ENCODE measurements at regions not wholly inside any gene's neighbourhood (a gene's known extent, or its start where the extent isn't known, plus 50 kb on each side); places are given as distances from the start of the nearest gene placed in this dataset.
"Not testable (repeated sequence)": the region's sequence is repeated elsewhere in the genome, so short reads cannot be mapped to it uniquely, and the experiment has no call there.

GRCh38 chr5:177941386-177941785 is 54.7 kb downstream of the PROP1 start:
- H3K4me1 Mint-ChIP-seq = peaks cover 8 to 14% of the 10 kb centered on the region in 2 experiments
- H4K20me1 ChIP-seq (ENCODE audit: control insufficient read depth, insufficient read depth, insufficient read length); H2BK120ac ChIP-seq (ENCODE audit: low read depth, low read length, poor library complexity, severe bottlenecking); H3K27me3 Mint-ChIP-seq (ENCODE audit: low read depth); H2AK5ac ChIP-seq (ENCODE audit: insufficient read length, low read length); H3K36me3 Mint-ChIP-seq (ENCODE audit: insufficient read depth in 1 of 3, low read depth in 3 of 3); H2BK20ac ChIP-seq (ENCODE audit: low read depth, low read length, poor library complexity, severe bottlenecking); H3K4me3 Mint-ChIP-seq; H3K18ac ChIP-seq (ENCODE audit: insufficient read length, low read depth, low read length); H4K8ac ChIP-seq (replicated peaks; ENCODE audit: insufficient read length, low read depth, low read length); H3K9me3 ChIP-seq (ENCODE audit: control insufficient read depth, low read depth, low read length); H3K79me1 ChIP-seq (ENCODE audit: insufficient read depth, low read depth, low read length, poor library complexity, severe bottlenecking); H4K91ac ChIP-seq (ENCODE audit: insufficient read length, low read depth, low read length); H3K4me1 ChIP-seq (ENCODE audit: insufficient read depth, low read length); H2BK15ac ChIP-seq (ENCODE audit: low read depth, low read length); DNase-seq; H3K56ac ChIP-seq (ENCODE audit: insufficient read length, low read depth, low read length); H2BK5ac ChIP-seq (ENCODE audit: insufficient read length, low read length); H3K79me2 ChIP-seq (ENCODE audit: insufficient read depth, low read length); H3K9ac ChIP-seq (ENCODE audit: extremely low read depth, insufficient read length, low read length); H2AFZ ChIP-seq (ENCODE audit: low read length); H3K9me3 Mint-ChIP-seq; H3K23ac ChIP-seq (ENCODE audit: insufficient read length, low read depth, low read length); H3K27ac ChIP-seq (ENCODE audit: insufficient read length, low read depth, low read length); H3K4me2 ChIP-seq (ENCODE audit: insufficient read depth, insufficient read length, low read length); H3K27me3 ChIP-seq (ENCODE audit: insufficient read depth, low read length); H2BK12ac ChIP-seq (ENCODE audit: insufficient read length, low read depth, low read length); H3K4ac ChIP-seq (ENCODE audit: low read depth, low read length); H4K5ac ChIP-seq (ENCODE audit: insufficient read length, low read depth, low read length); H3K27ac Mint-ChIP-seq; H3K23me2 ChIP-seq (ENCODE audit: insufficient read length, low read depth, low read length, poor library complexity, severe bottlenecking); H3T11ph ChIP-seq (ENCODE audit: low read length); H3K14ac ChIP-seq (ENCODE audit: insufficient read depth, low read length): not testable (repeated sequence)
- WGBS (ENCODE audit: extremely low coverage, insufficient read length, low lambda C conversion rate) = no CpG with 5 or more reads among the region's 5 CpGs

- H3K4me1 ChIP-seq (ENCODE audit: insufficient read depth, low read length); H2AK5ac ChIP-seq (ENCODE audit: insufficient read length, low read length); H2BK12ac ChIP-seq (ENCODE audit: insufficient read length, low read depth, low read length); H4K91ac ChIP-seq (ENCODE audit: insufficient read length, low read depth, low read length); H2AFZ ChIP-seq (ENCODE audit: low read length); H2BK15ac ChIP-seq (ENCODE audit: low read depth, low read length); H3K23me2 ChIP-seq (ENCODE audit: insufficient read length, low read depth, low read length, poor library complexity, severe bottlenecking); H3K27ac ChIP-seq (ENCODE audit: insufficient read length, low read depth, low read length); H3K4ac ChIP-seq (ENCODE audit: low read depth, low read length); H3K79me2 ChIP-seq (ENCODE audit: insufficient read depth, low read length); H3K27me3 Mint-ChIP-seq (ENCODE audit: low read depth); H3K9ac ChIP-seq (ENCODE audit: extremely low read depth, insufficient read length, low read length); H3K23ac ChIP-seq (ENCODE audit: insufficient read length, low read depth, low read length); H3T11ph ChIP-seq (ENCODE audit: low read length); H3K18ac ChIP-seq (ENCODE audit: insufficient read length, low read depth, low read length); H3K9me3 Mint-ChIP-seq; H2BK20ac ChIP-seq (ENCODE audit: low read depth, low read length, poor library complexity, severe bottlenecking); H3K36me3 Mint-ChIP-seq (ENCODE audit: insufficient read depth in 1 of 3, low read depth in 3 of 3); H2BK120ac ChIP-seq (ENCODE audit: low read depth, low read length, poor library complexity, severe bottlenecking); H3K79me1 ChIP-seq (ENCODE audit: insufficient read depth, low read depth, low read length, poor library complexity, severe bottlenecking); H3K9me3 ChIP-seq (ENCODE audit: control insufficient read depth, low read depth, low read length); H3K56ac ChIP-seq (ENCODE audit: insufficient read length, low read depth, low read length); H3K27ac Mint-ChIP-seq; H3K14ac ChIP-seq (ENCODE audit: insufficient read depth, low read length); DNase-seq; H4K5ac ChIP-seq (ENCODE audit: insufficient read length, low read depth, low read length); H4K8ac ChIP-seq (replicated peaks; ENCODE audit: insufficient read length, low read depth, low read length); H3K27me3 ChIP-seq (ENCODE audit: insufficient read depth, low read length); H2BK5ac ChIP-seq (ENCODE audit: insufficient read length, low read length); H4K20me1 ChIP-seq (ENCODE audit: control insufficient read depth, insufficient read depth, insufficient read length): not testable (repeated sequence)
- H3K4me1 Mint-ChIP-seq = peaks cover 8 to 14% of the 10 kb centered on the region in 2 experiments
- peak overlapping the region; percentile 27 for H3K4me2 ChIP-seq (ENCODE audit: insufficient read depth, insufficient read length, low read length)
- H3K4me3 Mint-ChIP-seq = peak overlapping the region; percentile 65 to 75
- WGBS (ENCODE audit: extremely low coverage, insufficient read length, low lambda C conversion rate) = no CpG with 5 or more reads among the region's 79 CpGs
Observed at GRCh38 chr5:177939246-177940171, 56.5 kb downstream of the PROP1 start.
